DMS53 treated with DMSO at 0.1 percent for 48 hours (cell line): ENCODE measurements at regions not wholly inside any gene's neighbourhood (a gene's known extent, or its start where the extent isn't known, plus 50 kb on each side); places are given as distances from the start of the nearest gene placed in this dataset.

Source experiments
- DNase-seq: peaks from one replicate; lab custom pipeline; 2025; ENCODE audit not compliant: unreplicated experiment; lab: John Stamatoyannopoulos, UW

- DNase-seq, result no peak
These were observed 415.6 kb upstream of the FBXO33 start for GRCh38 chr14:39847852-39848251.

GRCh38 chr14:39847194-39847593, 415.0 kb upstream of the FBXO33 start:
- no peak for DNase-seq

DNA sequence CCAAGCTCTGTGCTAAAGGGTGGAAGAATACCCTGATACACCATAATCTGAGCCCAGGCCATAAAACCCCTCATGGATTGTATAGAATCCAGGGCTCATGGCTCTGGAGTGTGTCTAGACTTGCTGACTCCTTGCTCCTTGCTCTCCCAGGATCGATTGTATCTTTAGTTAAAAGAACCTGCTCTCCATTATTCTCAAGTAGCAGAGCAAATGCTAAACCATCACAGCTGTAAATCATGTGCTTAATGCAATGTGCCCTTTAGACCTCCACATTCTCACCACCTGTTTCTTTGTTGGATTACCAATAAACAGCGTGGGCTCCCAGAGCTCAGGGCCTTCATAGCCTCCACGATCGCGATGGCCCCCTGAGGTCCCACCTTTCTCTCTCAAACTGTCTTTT, 411.6 kb upstream of the FBXO33 start:
- no peak for DNase-seq

- DNase-seq, result no peak
These were observed 408.9 kb upstream of the FBXO33 start for GRCh38 chr14:39841088-39841487.

GRCh38 chr14:39827901-39828655, 395.8 kb upstream of the FBXO33 start:
- no peak for DNase-seq

GRCh38 chr14:39812532-39813320, 380.5 kb upstream of the FBXO33 start:
- no peak for DNase-seq

DNA sequence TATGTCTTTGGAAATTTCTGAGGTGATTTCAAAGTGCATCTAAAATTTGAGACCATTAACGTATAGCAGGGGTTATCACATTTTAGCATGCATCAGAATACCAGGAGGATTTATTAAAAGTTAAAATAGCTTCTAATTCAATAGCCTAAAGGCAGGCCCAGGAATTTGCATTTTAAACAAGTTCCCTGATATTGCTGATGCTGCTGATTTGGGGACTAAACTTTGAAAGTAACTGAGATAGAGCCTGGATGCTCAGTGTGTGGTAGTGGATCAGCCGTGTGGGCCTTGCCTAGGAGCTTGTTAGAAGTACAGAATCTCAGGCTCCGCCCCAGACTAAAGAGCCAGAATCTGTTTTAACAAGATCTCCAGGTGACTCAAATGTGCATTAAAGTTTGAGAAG, 375.0 kb upstream of the FBXO33 start:
- DNase-seq, result no peak

DNA sequence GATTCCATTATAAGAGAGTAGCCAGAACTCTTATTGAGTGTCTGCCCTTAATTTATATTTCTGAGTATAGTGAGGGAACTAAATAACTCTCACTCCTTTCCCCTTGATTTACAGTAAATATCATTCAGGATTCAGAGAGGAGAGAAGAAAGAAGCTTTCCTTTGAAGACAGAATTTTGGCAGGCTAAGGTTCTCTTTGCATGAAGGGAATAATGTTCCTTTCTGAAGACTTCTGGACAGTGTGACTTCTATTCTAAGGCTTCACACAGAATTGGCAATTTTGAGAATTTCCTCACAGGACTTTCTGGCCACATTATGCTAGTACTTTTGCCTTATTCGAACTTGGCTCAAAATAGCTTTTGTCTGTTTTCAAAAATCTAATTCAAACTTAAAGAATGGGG, 352.2 kb upstream of the FBXO33 start:
- no peak for DNase-seq

GRCh38 chr14:39781466-39781865, 349.2 kb upstream of the FBXO33 start:
- no peak for DNase-seq

GRCh38 chr14:39773387-39774126, 341.3 kb upstream of the FBXO33 start:
- no peak for DNase-seq

- DNase-seq, result no peak
These were observed 340.4 kb upstream of the FBXO33 start for GRCh38 chr14:39772627-39773026.

DNA sequence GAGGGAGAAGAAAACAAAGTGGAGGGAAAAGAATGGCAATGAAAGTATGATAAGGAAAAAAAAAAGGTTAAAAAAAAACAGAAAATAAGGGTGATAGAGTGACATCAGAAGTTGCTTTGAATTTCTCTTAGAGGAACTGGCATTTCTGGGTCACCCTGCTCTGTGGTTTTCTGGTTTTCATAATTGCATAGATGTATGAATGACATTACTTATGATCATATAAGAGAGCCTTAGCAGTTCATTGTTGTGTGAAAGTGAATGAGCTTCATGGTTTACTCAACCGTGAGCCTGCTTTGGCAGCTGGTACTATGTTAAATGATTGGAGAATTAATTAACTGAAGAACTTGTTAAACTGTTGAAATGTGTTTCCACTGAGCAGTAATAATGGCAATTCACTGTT, 336.4 kb upstream of the FBXO33 start:
- no peak for DNase-seq

GRCh38 chr14:39766397-39767000, 334.3 kb upstream of the FBXO33 start:
- no peak for DNase-seq

GRCh38 chr14:39765676-39766075, 333.4 kb upstream of the FBXO33 start:
- no peak for DNase-seq

DNA sequence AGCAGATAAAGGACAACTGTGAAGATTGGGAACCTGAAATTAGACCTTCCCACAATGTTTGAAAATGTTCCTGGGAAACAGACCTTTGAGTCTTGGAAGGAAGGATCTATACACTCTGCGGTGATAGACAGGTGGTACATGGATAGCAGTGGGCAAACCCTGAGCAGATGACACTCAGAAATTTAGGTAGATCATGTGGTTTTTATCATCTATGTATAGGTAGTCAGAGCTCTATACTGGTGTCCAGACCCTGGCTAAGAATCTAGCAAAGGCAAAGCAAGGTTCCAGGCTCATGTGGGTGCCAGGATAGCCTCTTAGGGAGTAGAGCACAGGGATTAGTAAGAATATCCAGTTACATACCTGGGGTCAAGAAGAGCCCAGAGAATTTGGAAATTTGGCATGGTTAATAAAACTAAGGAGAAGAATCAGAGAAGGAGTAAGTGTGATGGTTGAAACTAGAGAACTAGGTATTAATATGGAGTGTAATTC, 331.2 kb upstream of the FBXO33 start:
- no peak for DNase-seq

DNA sequence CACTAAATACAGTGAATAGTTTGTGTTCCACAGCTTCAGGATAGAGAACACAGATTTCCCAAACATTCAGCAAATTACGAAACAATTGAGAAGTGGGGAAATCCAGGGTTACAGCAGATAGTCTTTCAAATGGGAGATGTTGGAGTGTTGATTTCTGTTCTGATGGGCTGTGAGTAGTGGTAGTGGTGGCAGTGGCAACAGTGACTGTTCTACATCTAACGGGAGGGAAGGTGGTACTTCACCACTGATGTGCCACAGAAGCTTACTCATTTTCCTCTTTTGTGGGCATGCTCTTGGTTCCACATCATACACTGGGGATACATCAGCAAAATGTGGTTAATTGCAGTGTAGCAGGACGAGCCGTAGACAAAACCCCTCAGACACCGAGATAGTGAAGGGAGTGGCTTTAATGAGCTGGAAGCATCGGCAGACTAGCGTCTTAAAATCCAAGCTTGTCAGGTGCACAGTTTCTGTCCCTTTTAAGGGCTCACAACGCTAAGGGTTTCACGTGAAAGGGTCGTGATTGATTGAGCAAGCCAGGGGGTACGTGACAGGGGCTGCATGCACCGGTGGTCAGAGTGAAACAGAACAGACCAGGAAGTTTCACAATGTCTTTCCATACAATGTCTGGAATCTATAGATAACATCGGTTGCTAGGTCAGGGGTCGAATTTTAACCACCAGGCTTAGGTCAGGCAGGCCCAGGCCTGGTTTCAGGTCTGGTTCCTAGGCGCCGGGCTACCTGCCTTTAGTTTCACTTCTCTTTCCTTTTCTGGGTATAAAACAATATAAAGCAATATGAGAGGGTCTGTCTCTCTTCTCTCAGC, 330.6 kb upstream of the FBXO33 start:
- no peak for DNase-seq

- no peak for DNase-seq
These were observed 323.1 kb upstream of the FBXO33 start for GRCh38 chr14:39755269-39755878.

GRCh38 chr14:39740454-39740853, 308.2 kb upstream of the FBXO33 start:
- no peak for DNase-seq

DNA sequence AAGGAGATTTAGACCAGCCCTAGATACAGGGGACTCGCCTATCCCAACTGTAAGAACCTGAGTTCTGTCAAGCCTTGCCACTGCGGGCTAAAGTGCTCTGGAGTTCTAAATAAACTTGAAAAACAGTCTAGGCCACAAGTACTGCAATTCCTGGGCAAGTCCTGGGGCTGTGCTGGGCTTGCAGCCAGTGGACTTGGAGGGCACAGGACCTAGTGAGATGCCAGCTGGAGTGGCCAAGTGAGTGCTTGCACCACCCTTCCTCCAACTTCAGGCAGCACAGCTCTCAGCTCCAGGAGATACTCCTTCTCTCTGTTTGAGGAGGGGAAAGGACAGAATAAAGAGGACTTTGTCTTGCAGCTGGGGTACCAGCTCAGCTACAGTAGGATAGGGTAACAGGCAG, 307.6 kb upstream of the FBXO33 start:
- no peak for DNase-seq

DNA sequence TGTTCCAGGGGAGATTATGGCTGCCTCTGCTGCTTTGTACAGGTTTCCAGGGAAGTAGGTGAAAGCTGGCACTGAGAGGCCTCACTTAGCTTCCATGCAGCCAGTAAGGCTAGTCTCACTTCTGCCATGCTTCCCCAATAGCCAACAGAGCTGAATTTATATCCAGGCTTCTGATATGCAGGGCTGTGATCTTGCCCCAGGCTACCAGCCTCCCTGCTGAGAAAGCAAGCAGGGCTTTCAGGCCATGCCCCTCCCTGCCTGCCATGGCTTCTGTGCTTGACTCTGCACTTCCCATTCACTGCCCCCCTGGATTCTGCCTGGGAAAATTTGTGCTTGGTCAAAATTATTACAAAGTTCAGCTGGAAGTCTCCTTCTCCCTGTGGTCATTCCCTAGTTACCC, 302.1 kb upstream of the FBXO33 start:
- no peak for DNase-seq
